ENCODE measurements at regions not wholly inside any gene's neighbourhood (a gene's known extent, or its start where the extent isn't known, plus 50 kb on each side); places are given as distances from the start of the nearest gene placed in this dataset.

- DNase-seq = no peak
Observed at GRCh38 chr3:55341502-55342031, 145.5 kb downstream of the WNT5A start.

GRCh38 chr3:55339819-55340218 lies 147.3 kb downstream of the WNT5A start:
- no peak for DNase-seq

- no peak for DNase-seq
Observed at GRCh38 chr3:55339390-55339789, 147.7 kb downstream of the WNT5A start.

GRCh38 chr3:55337641-55338180 lies 149.4 kb downstream of the WNT5A start:
- no peak for DNase-seq

- DNase-seq = no peak
Observed at GRCh38 chr3:55333923-55334322, 153.2 kb downstream of the WNT5A start.

GRCh38 chr3:55333046-55333445 lies 154.1 kb downstream of the WNT5A start:
- no peak for DNase-seq

- no peak for DNase-seq
Observed at GRCh38 chr3:55332176-55332575, 154.9 kb downstream of the WNT5A start.

GRCh38 chr3:55331524-55331923 lies 155.6 kb downstream of the WNT5A start:
- no peak for DNase-seq

GRCh38 chr3:55330756-55331155 lies 156.3 kb downstream of the WNT5A start:
- no peak for DNase-seq

GRCh38 chr3:55330355-55330754 lies 156.8 kb downstream of the WNT5A start:
- DNase-seq = no peak

GRCh38 chr3:55329849-55330248 lies 157.3 kb downstream of the WNT5A start:
- DNase-seq = no peak

- no peak for DNase-seq
Observed at GRCh38 chr3:55327131-55327920, 159.8 kb downstream of the WNT5A start.

GRCh38 chr3:55322638-55323037 lies 164.5 kb downstream of the WNT5A start:
- no peak for DNase-seq

GRCh38 chr3:55320928-55321327 lies 166.2 kb downstream of the WNT5A start:
- DNase-seq = no peak

- no peak for DNase-seq
Observed at GRCh38 chr3:55315396-55315795, 171.7 kb downstream of the WNT5A start.

GRCh38 chr3:55313666-55314065 lies 173.4 kb downstream of the WNT5A start:
- no peak for DNase-seq

- DNase-seq = no peak
Observed at GRCh38 chr3:55309336-55309735, 177.8 kb downstream of the WNT5A start.

- no peak for DNase-seq
Observed at GRCh38 chr3:55307622-55308021, 179.5 kb downstream of the WNT5A start.

- no peak for DNase-seq
Observed at GRCh38 chr3:55305696-55306485, 181.2 kb downstream of the WNT5A start.

GRCh38 chr3:55300701-55301100 lies 186.4 kb downstream of the WNT5A start:
- no peak for DNase-seq

- DNase-seq = no peak
Observed at GRCh38 chr3:55297706-55298105, 189.4 kb downstream of the WNT5A start.

GRCh38 chr3:55297245-55297644 lies 189.9 kb downstream of the WNT5A start:
- DNase-seq = no peak

- no peak for DNase-seq
Observed at GRCh38 chr3:55296791-55297190, 190.3 kb downstream of the WNT5A start.

GRCh38 chr3:55296030-55296429 lies 191.1 kb downstream of the WNT5A start:
- no peak for DNase-seq

Data from NCI-H2171 treated with DMSO at 0.1 percent for 48 hours (cell line).